RWPE1 (cell line): ENCODE measurements at regions not wholly inside any gene's neighbourhood (a gene's known extent, or its start where the extent isn't known, plus 50 kb on each side); places are given as distances from the start of the nearest gene placed in this dataset.

Experiments used
- CTCF ChIA-PET: fragments of 350-600 bp; sonication (Branson Sonifier 250); formaldehyde crosslinking; extraction: SDS; loops from one replicate; lab custom pipeline; 2021; lab: Yijun Ruan, JAX
- POLR2A ChIA-PET: fragments of 400-600 bp; formaldehyde crosslinking; extraction: SDS; loops from one replicate; lab custom pipeline; 2020; ENCODE audit warnings: antibody characterized with exemption; ENCODE audit not compliant: low non-redundant PET; lab: Yijun Ruan, JAX
- DNase-seq: peaks from one replicate; pipeline ENCODE4 v3.0.0; 2012; ENCODE audit warnings: low spot score
- H3K27ac ChIP-seq: fragments of 450-650 bp; 2 replicates; pipeline ENCODE4 v1.5.1; 2017
- CTCF ChIP-seq: fragments of 450-650 bp; conservative IDR thresholded peaks from 2 replicates; pipeline ENCODE4 v1.5.1; 2017; ENCODE audit warnings: low read depth, mild to moderate bottlenecking

- TF ChIP-seq CTCF, result no peak
- CTCF ChIA-PET, result interaction anchor here (0.6 kb wide), 1 partner anchor 493 kb away, joined by 4 read pairs; no protein-coding TSS in a partner anchor
- no peak for DNase-seq
- POLR2A ChIA-PET, result no interaction called here
- H3K27ac ChIP-seq, result no peak overlapping the region
These were observed 325.5 kb downstream of the PCDH18 start for GRCh38 chr4:137206781-137207180.

GRCh38 chr4:137203601-137204000 lies 328.7 kb downstream of the PCDH18 start:
- H3K27ac ChIP-seq, result no peak overlapping the region
- CTCF ChIA-PET, result no interaction called here
- no peak for TF ChIP-seq CTCF
- DNase-seq, result no peak
- POLR2A ChIA-PET, result no interaction called here

GRCh38 chr4:137200322-137200721 lies 332.0 kb downstream of the PCDH18 start:
- no peak for TF ChIP-seq CTCF
- POLR2A ChIA-PET, result no interaction called here
- no peak overlapping the region for H3K27ac ChIP-seq
- DNase-seq, result no peak
- CTCF ChIA-PET, result no interaction called here

GRCh38 chr4:137198791-137199190 lies 333.5 kb downstream of the PCDH18 start:
- no peak overlapping the region for H3K27ac ChIP-seq
- no peak for TF ChIP-seq CTCF
- CTCF ChIA-PET, result no interaction called here
- POLR2A ChIA-PET, result no interaction called here
- no peak for DNase-seq

- TF ChIP-seq CTCF, result no peak
- ChIA-PET POLR2A (no interaction called here), CTCF (interaction anchor here (0.7 kb wide), 2 partner anchors 71 to 248 kb away, joined by 4 to 6 read pairs; no protein-coding TSS in a partner anchor)
- no peak for DNase-seq
- no peak overlapping the region for H3K27ac ChIP-seq
These were observed 337.6 kb downstream of the PCDH18 start for GRCh38 chr4:137194670-137195069.

- no peak for DNase-seq
- no peak for TF ChIP-seq CTCF
- CTCF ChIA-PET, result interaction anchor here (1.1 to 1.2 kb wide), 2 partner anchors 9 to 69 kb away, joined by 3 to 4 read pairs; no protein-coding TSS in a partner anchor
- H3K27ac ChIP-seq, result no peak overlapping the region
- POLR2A ChIA-PET, result no interaction called here
These were observed 338.7 kb downstream of the PCDH18 start for GRCh38 chr4:137193564-137193963.
